ENCODE measurements at regions not wholly inside any gene's neighbourhood (a gene's known extent, or its start where the extent isn't known, plus 50 kb on each side); places are given as distances from the start of the nearest gene placed in this dataset.
"Not testable (repeated sequence)": the region's sequence is repeated elsewhere in the genome, so short reads cannot be mapped to it uniquely, and the experiment has no call there.

DNA sequence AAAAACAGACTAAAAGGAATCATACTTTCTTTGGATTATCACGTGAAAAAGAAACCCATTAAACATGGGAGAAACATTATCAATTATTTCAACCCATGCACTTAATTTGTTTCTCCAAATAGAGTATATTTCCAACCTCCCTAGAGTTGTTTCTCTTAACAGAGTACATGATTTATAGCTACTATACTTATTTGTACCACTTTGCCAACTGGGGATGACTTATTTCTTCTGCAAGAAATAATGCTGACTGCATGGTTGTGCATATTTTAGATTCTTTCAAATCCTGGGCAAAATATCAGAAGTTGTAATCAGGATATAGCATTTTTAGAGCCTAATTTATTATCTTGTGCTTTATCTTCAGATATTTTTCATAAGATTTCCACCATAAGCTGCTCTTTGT is 629.1 kb upstream of the EYS start:
- Histone ChIP-seq H3K4me3 (ENCODE audit: low read length) (no peak overlapping the region), H3K9ac (ENCODE audit: low read length) (no peak overlapping the region), H3K9me3 (ENCODE audit: control insufficient read depth, low read length) (no peaks in the 10 kb centered on the region), H3K36me3 (ENCODE audit: control insufficient read depth, insufficient read depth, low read length, severe bottlenecking) (no peaks in the 10 kb centered on the region), H3K4me1 (ENCODE audit: control insufficient read depth, insufficient read depth, low read length) (peaks cover 11% of the 10 kb centered on the region), H3K27me3 (replicated peaks; ENCODE audit: control insufficient read depth, insufficient read depth, low read length) (no peaks in the 10 kb centered on the region)
- no peak for DNase-seq (ENCODE audit: low read depth)

DNA sequence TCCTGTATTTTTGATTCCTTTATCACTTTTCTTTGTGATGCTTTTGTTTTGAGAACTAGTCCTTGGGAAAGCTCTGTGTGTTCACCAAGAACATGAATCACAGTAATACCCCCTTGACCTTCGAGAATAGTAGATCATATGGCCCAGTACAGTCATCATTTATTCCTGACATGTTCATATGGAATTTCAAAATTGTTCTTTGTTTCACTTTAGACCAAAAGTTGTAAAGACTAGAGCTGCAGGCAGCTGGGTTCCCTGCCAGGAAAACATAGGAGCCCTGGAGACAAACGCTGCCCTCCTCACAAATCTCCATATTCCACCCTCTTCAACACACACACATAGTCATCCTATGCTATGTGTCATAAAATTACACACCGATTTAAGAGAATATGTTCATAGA is 621.2 kb upstream of the EYS start:
- H3K9ac ChIP-seq (ENCODE audit: low read length) = no peak overlapping the region
- no peaks in the 10 kb centered on the region for H3K9me3 ChIP-seq (ENCODE audit: control insufficient read depth, low read length)
- H3K27me3 ChIP-seq (replicated peaks; ENCODE audit: control insufficient read depth, insufficient read depth, low read length) = no peaks in the 10 kb centered on the region
- no peaks in the 10 kb centered on the region for H3K36me3 ChIP-seq (ENCODE audit: control insufficient read depth, insufficient read depth, low read length, severe bottlenecking)
- H3K4me1 ChIP-seq (ENCODE audit: control insufficient read depth, insufficient read depth, low read length) = no peaks in the 10 kb centered on the region
- no peak overlapping the region for H3K4me3 ChIP-seq (ENCODE audit: low read length)
- no peak for DNase-seq (ENCODE audit: low read depth)

DNA sequence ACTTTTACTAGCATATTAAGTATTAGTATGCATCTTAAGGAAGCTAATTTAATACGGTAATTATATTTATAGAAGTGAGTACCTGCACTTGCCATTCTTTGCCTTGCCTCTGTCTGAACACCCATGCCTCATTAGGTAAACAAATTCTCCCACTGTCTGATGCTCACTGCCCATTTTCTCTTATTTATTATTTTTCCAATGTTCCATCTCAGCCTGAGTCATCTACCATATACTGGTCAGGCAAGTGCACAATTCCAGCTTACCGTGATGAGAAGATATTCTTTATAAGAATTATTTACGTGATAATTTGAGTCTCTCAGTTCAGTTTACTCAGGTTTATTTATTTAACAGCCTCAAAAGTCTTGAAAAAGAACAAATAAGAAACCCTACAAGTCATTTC is 619.2 kb upstream of the EYS start:
- Histone ChIP-seq H3K9ac (ENCODE audit: low read length) (no peak overlapping the region), H3K27me3 (replicated peaks; ENCODE audit: control insufficient read depth, insufficient read depth, low read length) (no peaks in the 10 kb centered on the region), H3K36me3 (ENCODE audit: control insufficient read depth, insufficient read depth, low read length, severe bottlenecking) (no peaks in the 10 kb centered on the region), H3K4me3 (ENCODE audit: low read length) (no peak overlapping the region), H3K9me3 (ENCODE audit: control insufficient read depth, low read length) (no peaks in the 10 kb centered on the region), H3K4me1 (ENCODE audit: control insufficient read depth, insufficient read depth, low read length) (no peaks in the 10 kb centered on the region)
- DNase-seq (ENCODE audit: low read depth) = no peak

DNA sequence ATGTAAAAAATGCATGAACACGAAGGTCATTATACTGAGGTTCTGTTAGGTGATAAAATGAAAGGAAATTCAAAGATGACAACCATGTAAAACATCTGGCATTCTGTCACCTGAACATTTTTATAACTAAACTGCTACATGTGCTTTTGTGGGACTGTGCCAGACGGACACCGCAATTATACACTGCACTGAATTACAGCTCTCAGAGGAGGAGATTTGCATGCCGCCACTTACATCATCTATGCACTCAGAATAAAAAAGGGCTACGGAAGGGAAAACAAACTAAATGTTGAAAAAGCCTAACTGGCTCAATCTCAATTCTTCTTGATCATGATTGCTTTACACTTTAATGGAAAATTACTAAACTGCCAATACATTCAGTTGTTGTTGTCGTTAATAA is 614.0 kb upstream of the EYS start:
- H3K36me3 ChIP-seq (ENCODE audit: control insufficient read depth, insufficient read depth, low read length, severe bottlenecking) = no peaks in the 10 kb centered on the region
- H3K4me3 ChIP-seq (ENCODE audit: low read length) = no peak overlapping the region

DNA sequence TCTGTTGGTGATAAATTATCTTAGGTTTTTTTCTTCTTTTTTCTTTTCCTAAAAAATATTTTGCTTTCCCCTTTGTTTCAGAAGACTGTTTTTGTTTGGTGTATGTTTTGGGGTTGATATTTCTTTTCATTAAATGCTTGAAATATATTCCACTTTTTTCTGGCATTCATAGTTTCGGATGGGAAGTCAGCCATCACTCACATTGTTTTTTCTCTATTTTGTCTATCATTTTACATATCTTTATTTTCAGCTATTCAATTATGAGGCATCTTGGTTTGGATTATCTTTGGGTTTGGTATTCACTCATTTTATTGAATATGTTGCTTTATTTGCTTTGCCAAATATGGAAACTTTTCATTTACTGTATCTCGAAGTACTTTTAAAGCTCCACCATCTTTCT is 600.5 kb upstream of the EYS start:
- no peaks in the 10 kb centered on the region for H3K27me3 ChIP-seq (replicated peaks; ENCODE audit: control insufficient read depth, insufficient read depth, low read length)
- H3K4me3 ChIP-seq (ENCODE audit: low read length) = no peak overlapping the region
- DNase-seq (ENCODE audit: low read depth) = no peak
- H3K36me3 ChIP-seq (ENCODE audit: control insufficient read depth, insufficient read depth, low read length, severe bottlenecking) = no peaks in the 10 kb centered on the region
- no peaks in the 10 kb centered on the region for H3K4me1 ChIP-seq (ENCODE audit: control insufficient read depth, insufficient read depth, low read length)
- no peak overlapping the region for H3K9ac ChIP-seq (ENCODE audit: low read length)
- H3K9me3 ChIP-seq (ENCODE audit: control insufficient read depth, low read length) = peaks cover 24% of the 10 kb centered on the region

More for the DNA sequence above, 614.0 kb upstream of the EYS start:
- no peaks in the 10 kb centered on the region for H3K9me3 ChIP-seq (ENCODE audit: control insufficient read depth, low read length)
- no peak overlapping the region for H3K9ac ChIP-seq (ENCODE audit: low read length)
- DNase-seq (ENCODE audit: low read depth) = no peak
- no peaks in the 10 kb centered on the region for H3K4me1 ChIP-seq (ENCODE audit: control insufficient read depth, insufficient read depth, low read length)
- no peaks in the 10 kb centered on the region for H3K27me3 ChIP-seq (replicated peaks; ENCODE audit: control insufficient read depth, insufficient read depth, low read length)

DNA sequence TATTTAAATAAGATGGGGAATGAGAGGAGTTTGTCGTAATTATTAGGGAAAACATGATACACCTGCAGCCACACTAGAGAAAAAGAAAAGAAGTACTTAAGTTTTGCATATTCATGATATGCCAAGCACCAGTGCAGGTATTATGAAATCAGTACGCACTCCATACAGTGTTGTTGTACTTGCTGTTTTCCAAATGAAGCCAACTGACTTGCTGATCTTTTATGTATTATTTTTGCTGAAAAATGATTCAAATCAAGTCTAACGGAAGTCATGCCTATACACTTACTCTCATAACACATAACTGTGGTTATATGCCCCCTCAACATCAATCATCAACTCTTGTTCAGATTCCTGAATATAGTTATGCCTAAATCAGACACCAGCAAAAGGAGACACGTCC is 584.9 kb upstream of the EYS start:
- H3K9ac ChIP-seq (ENCODE audit: low read length) = no peak overlapping the region

DNA sequence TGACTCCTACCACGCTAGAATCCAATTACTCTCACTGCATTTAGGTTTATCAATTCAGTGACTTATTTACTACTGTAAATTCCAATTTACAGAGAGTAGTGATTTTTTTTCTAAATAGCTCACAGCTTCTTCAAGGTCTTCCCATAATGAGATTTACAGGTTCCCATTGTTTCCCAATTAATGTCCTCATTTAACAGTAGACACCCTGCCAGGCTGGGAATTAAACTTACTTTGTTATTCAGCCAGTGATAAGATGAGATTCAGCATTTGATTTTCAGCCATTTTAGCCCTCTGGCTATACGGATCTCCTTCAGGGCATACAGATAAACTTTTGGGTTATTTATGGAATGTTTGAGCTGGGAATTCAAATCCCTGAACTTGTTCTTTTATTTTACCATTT is 582.9 kb upstream of the EYS start:
- Histone ChIP-seq H3K27me3 (replicated peaks; ENCODE audit: control insufficient read depth, insufficient read depth, low read length) (no peaks in the 10 kb centered on the region), H3K9me3 (ENCODE audit: control insufficient read depth, low read length) (no peaks in the 10 kb centered on the region), H3K9ac (ENCODE audit: low read length) (no peak overlapping the region), H3K4me3 (ENCODE audit: low read length) (no peak overlapping the region), H3K4me1 (ENCODE audit: control insufficient read depth, insufficient read depth, low read length) (no peaks in the 10 kb centered on the region), H3K36me3 (ENCODE audit: control insufficient read depth, insufficient read depth, low read length, severe bottlenecking) (no peaks in the 10 kb centered on the region)
- DNase-seq (ENCODE audit: low read depth) = no peak

More for the DNA sequence above, 584.9 kb upstream of the EYS start:
- no peak for DNase-seq (ENCODE audit: low read depth)
- no peaks in the 10 kb centered on the region for H3K9me3 ChIP-seq (ENCODE audit: control insufficient read depth, low read length)
- no peaks in the 10 kb centered on the region for H3K4me1 ChIP-seq (ENCODE audit: control insufficient read depth, insufficient read depth, low read length)
- H3K36me3 ChIP-seq (ENCODE audit: control insufficient read depth, insufficient read depth, low read length, severe bottlenecking) = no peaks in the 10 kb centered on the region
- H3K4me3 ChIP-seq (ENCODE audit: low read length) = no peak overlapping the region
- H3K27me3 ChIP-seq (replicated peaks; ENCODE audit: control insufficient read depth, insufficient read depth, low read length) = no peaks in the 10 kb centered on the region

DNA sequence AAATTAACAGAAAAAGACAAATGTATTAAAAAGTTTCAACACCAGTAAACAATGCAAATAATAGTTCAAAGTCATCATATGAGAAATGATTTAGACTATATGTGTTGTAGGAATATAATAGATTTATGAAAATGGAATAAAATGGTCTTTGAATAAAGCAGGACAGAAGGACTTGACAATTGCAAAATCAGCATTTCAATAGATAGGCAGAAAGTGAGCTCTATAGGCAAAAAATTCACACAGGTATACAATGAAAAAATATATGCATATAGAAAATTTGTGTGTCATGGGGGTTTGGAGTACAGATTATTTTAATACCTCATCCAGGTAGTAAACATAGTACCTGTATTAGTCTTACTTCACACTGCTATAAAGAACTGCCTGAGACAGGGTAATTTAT is 571.1 kb upstream of the EYS start:
- no peaks in the 10 kb centered on the region for H3K36me3 ChIP-seq (ENCODE audit: control insufficient read depth, insufficient read depth, low read length, severe bottlenecking)
- H3K9ac ChIP-seq (ENCODE audit: low read length) = no peak overlapping the region
- H3K4me3 ChIP-seq (ENCODE audit: low read length) = no peak overlapping the region
- H3K9me3 ChIP-seq (ENCODE audit: control insufficient read depth, low read length) = no peaks in the 10 kb centered on the region
- no peak for DNase-seq (ENCODE audit: low read depth)
- H3K27me3 ChIP-seq (replicated peaks; ENCODE audit: control insufficient read depth, insufficient read depth, low read length) = no peaks in the 10 kb centered on the region
- H3K4me1 ChIP-seq (ENCODE audit: control insufficient read depth, insufficient read depth, low read length) = peaks cover 7% of the 10 kb centered on the region

DNA sequence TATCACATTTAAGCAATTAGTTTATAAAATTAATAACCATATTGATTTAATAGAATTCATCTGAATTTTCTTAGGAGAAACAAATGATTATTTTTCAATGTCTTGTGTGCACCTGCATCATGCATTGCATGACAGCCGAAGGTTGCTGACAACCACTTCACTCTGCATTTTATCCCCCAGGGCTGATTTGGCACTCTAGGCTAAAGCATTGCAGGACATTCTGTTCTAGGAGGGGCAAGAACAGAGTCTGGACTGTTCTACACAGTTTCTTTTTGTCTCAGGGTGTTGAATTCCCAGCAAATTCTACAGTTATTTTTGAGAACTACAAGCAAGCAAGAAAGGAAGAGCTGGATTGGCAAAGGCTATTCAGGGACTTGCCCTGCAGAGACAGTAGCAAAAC is 570.4 kb upstream of the EYS start:
- no peaks in the 10 kb centered on the region for H3K9me3 ChIP-seq (ENCODE audit: control insufficient read depth, low read length)
- no peak overlapping the region for H3K4me3 ChIP-seq (ENCODE audit: low read length)
- H3K27me3 ChIP-seq (replicated peaks; ENCODE audit: control insufficient read depth, insufficient read depth, low read length) = no peaks in the 10 kb centered on the region
- no peak overlapping the region for H3K9ac ChIP-seq (ENCODE audit: low read length)
- H3K36me3 ChIP-seq (ENCODE audit: control insufficient read depth, insufficient read depth, low read length, severe bottlenecking) = no peaks in the 10 kb centered on the region
- peaks cover 7% of the 10 kb centered on the region for H3K4me1 ChIP-seq (ENCODE audit: control insufficient read depth, insufficient read depth, low read length)
- DNase-seq (ENCODE audit: low read depth) = no peak

DNA sequence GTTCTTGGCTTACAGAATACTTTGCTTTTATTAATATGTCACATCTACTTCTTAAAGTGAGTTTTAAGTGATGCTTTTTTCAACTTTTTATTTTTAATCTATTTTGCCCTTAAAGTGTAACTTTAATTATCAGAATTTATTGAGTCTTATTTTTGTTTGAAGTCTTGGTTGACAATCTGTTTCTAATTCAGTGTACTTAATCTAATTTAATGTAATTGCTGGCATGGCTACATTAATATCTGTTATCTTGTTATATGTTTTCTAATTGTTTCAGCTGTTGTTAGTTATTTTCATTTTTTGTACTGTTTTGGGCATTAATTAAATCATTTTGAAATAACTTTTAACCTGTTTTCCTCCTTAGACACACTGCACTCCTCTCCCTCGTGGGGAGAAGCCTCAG is 558.7 kb upstream of the EYS start:
- H3K27me3 ChIP-seq (replicated peaks; ENCODE audit: control insufficient read depth, insufficient read depth, low read length) = no peaks in the 10 kb centered on the region
- no peaks in the 10 kb centered on the region for H3K36me3 ChIP-seq (ENCODE audit: control insufficient read depth, insufficient read depth, low read length, severe bottlenecking)
- H3K4me1 ChIP-seq (ENCODE audit: control insufficient read depth, insufficient read depth, low read length) = no peaks in the 10 kb centered on the region
- DNase-seq (ENCODE audit: low read depth) = no peak
- H3K9me3 ChIP-seq (ENCODE audit: control insufficient read depth, low read length) = no peaks in the 10 kb centered on the region
- H3K4me3 ChIP-seq (ENCODE audit: low read length) = no peak overlapping the region
- H3K9ac ChIP-seq (ENCODE audit: low read length) = no peak overlapping the region

DNA sequence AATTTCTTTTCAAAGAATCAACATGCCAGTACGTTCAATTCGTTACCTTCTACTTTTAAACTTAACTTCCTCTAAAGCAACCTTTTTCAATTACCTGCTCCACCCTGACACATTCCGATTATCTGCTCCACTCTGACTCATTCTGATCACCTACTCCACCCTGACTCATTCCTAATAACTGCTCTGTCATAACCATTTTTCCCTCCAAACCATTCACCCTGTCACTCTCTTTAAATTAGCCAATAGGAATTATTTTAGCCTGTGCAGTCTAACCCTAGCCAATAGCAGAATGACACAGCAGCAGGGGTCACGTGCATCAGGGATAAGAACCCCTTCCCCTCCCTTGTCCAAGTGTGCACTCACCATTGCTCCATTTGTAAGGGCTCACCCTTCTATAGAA is 557.4 kb upstream of the EYS start:
- Histone ChIP-seq H3K4me3 (ENCODE audit: low read length) (no peak overlapping the region), H3K9me3 (ENCODE audit: control insufficient read depth, low read length) (peaks cover 3% of the 10 kb centered on the region), H3K36me3 (ENCODE audit: control insufficient read depth, insufficient read depth, low read length, severe bottlenecking) (no peaks in the 10 kb centered on the region), H3K27me3 (replicated peaks; ENCODE audit: control insufficient read depth, insufficient read depth, low read length) (no peaks in the 10 kb centered on the region), H3K4me1 (ENCODE audit: control insufficient read depth, insufficient read depth, low read length) (no peaks in the 10 kb centered on the region), H3K9ac (ENCODE audit: low read length) (no peak overlapping the region)
- DNase-seq (ENCODE audit: low read depth) = no peak

DNA sequence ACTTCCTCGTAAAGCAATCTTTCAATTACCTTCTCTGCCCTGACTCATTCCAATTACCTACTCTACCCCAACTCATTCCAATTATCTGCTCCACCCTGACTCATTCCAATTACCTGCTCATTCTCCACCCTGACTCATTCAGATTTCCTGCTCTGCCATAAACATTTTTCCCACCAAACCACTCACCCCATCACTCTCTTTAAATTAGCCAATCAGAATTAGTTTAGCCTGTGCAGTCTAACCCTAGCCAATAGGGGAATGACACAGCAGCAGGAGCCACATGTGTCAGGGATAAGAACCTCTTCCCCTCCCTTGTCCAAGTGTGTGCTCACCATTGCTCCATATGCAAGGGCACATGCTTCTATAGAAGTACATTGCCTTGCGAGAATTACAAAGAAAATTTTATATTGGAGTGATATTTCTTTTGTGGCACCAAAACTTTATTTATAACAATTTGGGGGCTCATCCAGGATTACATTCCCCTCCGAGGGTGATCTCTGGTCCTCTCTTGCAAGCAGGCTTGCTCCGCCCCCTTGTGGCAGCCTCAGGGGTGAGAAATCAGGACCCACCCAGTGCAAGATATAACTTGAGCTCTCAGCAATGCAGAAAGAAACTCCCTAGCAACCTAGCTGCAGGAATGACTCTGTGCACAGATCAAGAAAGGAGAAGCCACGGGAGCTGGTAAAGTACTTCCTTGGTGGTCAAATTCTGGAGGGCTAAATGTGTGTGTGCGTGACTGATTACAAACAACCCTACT is 551.9 kb upstream of the EYS start:
- not testable (repeated sequence) for H3K36me3 ChIP-seq (ENCODE audit: control insufficient read depth, insufficient read depth, low read length, severe bottlenecking); H3K27me3 ChIP-seq (replicated peaks; ENCODE audit: control insufficient read depth, insufficient read depth, low read length); H3K4me3 ChIP-seq (ENCODE audit: low read length); H3K9me3 ChIP-seq (ENCODE audit: control insufficient read depth, low read length); H3K9ac ChIP-seq (ENCODE audit: low read length); DNase-seq (ENCODE audit: low read depth); H3K4me1 ChIP-seq (ENCODE audit: control insufficient read depth, insufficient read depth, low read length)
